ENCODE measurements at regions not wholly inside any gene's neighbourhood (a gene's known extent, or its start where the extent isn't known, plus 50 kb on each side); places are given as distances from the start of the nearest gene placed in this dataset.

DNA sequence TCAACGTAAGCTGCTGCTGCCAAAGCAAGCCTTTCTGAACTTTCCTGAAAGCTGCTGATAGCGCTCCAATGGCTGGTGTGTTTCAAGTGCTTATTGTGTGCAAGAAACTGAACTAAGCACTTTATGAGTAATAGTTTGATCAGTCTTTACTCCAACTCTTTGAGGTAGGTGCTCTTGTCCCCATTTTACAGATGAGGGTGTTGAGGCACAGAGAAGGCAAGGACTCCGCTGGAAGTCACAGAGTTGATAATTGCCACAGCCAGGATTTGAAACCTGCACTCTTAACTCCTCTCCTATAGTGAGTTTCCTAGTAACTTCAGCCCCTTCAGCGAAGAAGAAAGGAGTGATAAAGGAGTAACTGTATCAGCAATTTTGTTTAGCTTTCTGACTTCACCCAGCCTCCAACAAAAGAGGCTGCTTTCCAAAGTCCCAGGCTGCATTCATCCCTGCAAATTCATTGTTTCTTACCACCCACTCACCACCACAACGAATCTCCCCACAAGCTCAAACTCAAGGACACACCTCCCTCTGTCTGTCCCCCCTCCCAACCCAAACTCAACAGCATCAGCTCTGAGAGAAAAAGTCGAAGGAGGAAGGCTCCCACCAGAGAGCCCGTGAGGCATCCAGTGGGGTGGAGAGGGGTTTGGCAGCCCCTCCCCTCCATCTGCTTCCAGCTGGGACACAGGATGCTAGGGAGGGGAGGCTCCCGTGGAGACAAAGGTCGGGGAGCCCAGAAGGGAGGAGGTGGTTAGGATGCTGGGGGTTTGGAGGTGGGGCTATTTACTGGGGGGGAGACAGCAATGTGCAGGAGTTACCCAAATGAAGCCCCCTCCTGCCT is 139.6 kb downstream of the NAV1 start:
- TF ChIP-seq, protein P1, sequence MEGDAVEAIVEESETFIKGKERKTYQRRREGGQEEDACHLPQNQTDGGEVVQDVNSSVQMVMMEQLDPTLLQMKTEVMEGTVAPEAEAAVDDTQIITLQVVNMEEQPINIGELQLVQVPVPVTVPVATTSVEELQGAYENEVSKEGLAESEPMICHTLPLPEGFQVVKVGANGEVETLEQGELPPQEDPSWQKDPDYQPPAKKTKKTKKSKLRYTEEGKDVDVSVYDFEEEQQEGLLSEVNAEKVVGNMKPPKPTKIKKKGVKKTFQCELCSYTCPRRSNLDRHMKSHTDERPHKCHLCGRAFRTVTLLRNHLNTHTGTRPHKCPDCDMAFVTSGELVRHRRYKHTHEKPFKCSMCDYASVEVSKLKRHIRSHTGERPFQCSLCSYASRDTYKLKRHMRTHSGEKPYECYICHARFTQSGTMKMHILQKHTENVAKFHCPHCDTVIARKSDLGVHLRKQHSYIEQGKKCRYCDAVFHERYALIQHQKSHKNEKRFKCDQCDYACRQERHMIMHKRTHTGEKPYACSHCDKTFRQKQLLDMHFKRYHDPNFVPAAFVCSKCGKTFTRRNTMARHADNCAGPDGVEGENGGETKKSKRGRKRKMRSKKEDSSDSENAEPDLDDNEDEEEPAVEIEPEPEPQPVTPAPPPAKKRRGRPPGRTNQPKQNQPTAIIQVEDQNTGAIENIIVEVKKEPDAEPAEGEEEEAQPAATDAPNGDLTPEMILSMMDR (conservative IDR thresholded peaks at IDR 0.05; ENCODE audit: low read length), result no peak
- TF ChIP-seq EZH2phosphoT487 (IDR thresholded peaks at IDR 0.05; ENCODE audit: borderline replicate concordance, low read depth, low read length), result no peak
- POLR2A ChIA-PET, result no interaction called here
- no TSS peak for BruUV-seq (replicated peaks)
- H3K9me3 ChIP-seq (ENCODE audit: low read length), result no peaks in the 10 kb centered on the region
- no peaks in the 10 kb centered on the region for H3K79me2 ChIP-seq (ENCODE audit: insufficient read depth, low read depth, low read length)
- intact Hi-C loops (cut with micrococcal nuclease; ENCODE audit: unreplicated experiment), result no loop called here
- no peaks in the 10 kb centered on the region for H3K9me2 ChIP-seq (ENCODE audit: insufficient read depth, low read length)
- H3K36me3 ChIP-seq (ENCODE audit: insufficient read depth, low read length), result no peaks in the 10 kb centered on the region
- no peak overlapping the region for H3K4me3 ChIP-seq (ENCODE audit: low read depth, low read length, poor library complexity, severe bottlenecking)
- no peak overlapping the region for H3K4me2 ChIP-seq (ENCODE audit: low read length)
- H3K4me1 ChIP-seq (ENCODE audit: insufficient read depth, low read length, poor library complexity, severe bottlenecking), result no peaks in the 10 kb centered on the region
- no peak overlapping the region for H2AFZ ChIP-seq (ENCODE audit: low read length)
- CTCF ChIA-PET (ENCODE audit: unreplicated experiment), result no interaction called here
- DNase-seq (ENCODE audit: low spot score), result no peak
- H3K27ac ChIP-seq (ENCODE audit: low read depth, low read length, poor library complexity, severe bottlenecking), result no peak overlapping the region
- H4K20me1 ChIP-seq (ENCODE audit: insufficient read depth, low read length), result no peaks in the 10 kb centered on the region

DNA sequence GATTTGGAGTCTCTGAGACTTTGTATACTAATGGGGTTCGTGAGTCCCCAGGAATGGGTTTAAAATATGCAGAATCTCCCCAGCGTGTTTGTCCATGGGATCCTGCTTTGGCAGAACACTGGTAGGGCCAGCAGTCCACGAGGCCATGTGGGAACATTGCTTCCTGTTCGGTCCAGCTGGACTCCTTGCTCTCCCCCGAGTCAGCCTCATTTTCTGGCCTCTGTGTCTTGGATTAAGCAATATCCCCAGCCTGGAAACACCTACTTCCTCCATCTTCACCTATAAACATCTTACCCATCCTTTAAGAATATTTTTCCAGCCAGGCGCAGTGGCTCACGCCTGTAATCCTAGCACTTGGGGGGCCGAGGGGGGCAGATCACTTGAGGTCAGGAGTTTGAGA is 142.4 kb downstream of the NAV1 start:
- Histone ChIP-seq H2AFZ (ENCODE audit: low read length) (no peak overlapping the region), H3K36me3 (ENCODE audit: insufficient read depth, low read length) (no peaks in the 10 kb centered on the region), H3K27ac (ENCODE audit: low read depth, low read length, poor library complexity, severe bottlenecking) (no peak overlapping the region), H3K9me2 (ENCODE audit: insufficient read depth, low read length) (no peaks in the 10 kb centered on the region), H4K20me1 (ENCODE audit: insufficient read depth, low read length) (no peaks in the 10 kb centered on the region), H3K9me3 (ENCODE audit: low read length) (no peaks in the 10 kb centered on the region), H3K79me2 (ENCODE audit: insufficient read depth, low read depth, low read length) (no peaks in the 10 kb centered on the region), H3K4me2 (ENCODE audit: low read length) (no peak overlapping the region), H3K4me3 (ENCODE audit: low read depth, low read length, poor library complexity, severe bottlenecking) (no peak overlapping the region), H3K4me1 (ENCODE audit: insufficient read depth, low read length, poor library complexity, severe bottlenecking) (no peaks in the 10 kb centered on the region)
- DNase-seq (ENCODE audit: low spot score), result no peak
- intact Hi-C loops (cut with micrococcal nuclease; ENCODE audit: unreplicated experiment), result no loop called here
- TF ChIP-seq EZH2phosphoT487 (IDR thresholded peaks at IDR 0.05; ENCODE audit: borderline replicate concordance, low read depth, low read length), result no peak
- TF ChIP-seq, protein P1 (conservative IDR thresholded peaks at IDR 0.05; ENCODE audit: low read length), result no peak
- ChIA-PET POLR2A (no interaction called here), CTCF (ENCODE audit: unreplicated experiment) (no interaction called here)
- BruUV-seq (replicated peaks), result no TSS peak

GRCh38 chr1:201682964-201683363 is 144.0 kb downstream of the NAV1 start:
- Histone ChIP-seq H3K9me2 (ENCODE audit: insufficient read depth, low read length) (no peaks in the 10 kb centered on the region), H3K4me2 (ENCODE audit: low read length) (no peak overlapping the region), H2AFZ (ENCODE audit: low read length) (no peak overlapping the region), H3K27ac (ENCODE audit: low read depth, low read length, poor library complexity, severe bottlenecking) (no peak overlapping the region), H4K20me1 (ENCODE audit: insufficient read depth, low read length) (no peaks in the 10 kb centered on the region), H3K79me2 (ENCODE audit: insufficient read depth, low read depth, low read length) (no peaks in the 10 kb centered on the region), H3K4me3 (ENCODE audit: low read depth, low read length, poor library complexity, severe bottlenecking) (no peak overlapping the region), H3K4me1 (ENCODE audit: insufficient read depth, low read length, poor library complexity, severe bottlenecking) (no peaks in the 10 kb centered on the region), H3K9me3 (ENCODE audit: low read length) (no peaks in the 10 kb centered on the region), H3K36me3 (ENCODE audit: insufficient read depth, low read length) (no peaks in the 10 kb centered on the region)
- ChIA-PET POLR2A (no interaction called here), CTCF (ENCODE audit: unreplicated experiment) (no interaction called here)
- BruUV-seq (replicated peaks), result no TSS peak
- intact Hi-C loops (cut with micrococcal nuclease; ENCODE audit: unreplicated experiment), result no loop called here
- TF ChIP-seq, protein P1 (conservative IDR thresholded peaks at IDR 0.05; ENCODE audit: low read length), result no peak
- TF ChIP-seq EZH2phosphoT487 (IDR thresholded peaks at IDR 0.05; ENCODE audit: borderline replicate concordance, low read depth, low read length), result no peak
- no peak for DNase-seq (ENCODE audit: low spot score)

Data from OCI-LY7 (cell line).